C4-2B (cell line): ENCODE measurements at regions not wholly inside any gene's neighbourhood (a gene's known extent, or its start where the extent isn't known, plus 50 kb on each side); places are given as distances from the start of the nearest gene placed in this dataset.

Experiments used
- H3K27ac ChIP-seq: fragments of 450-650 bp; 2 replicates; pipeline ENCODE4 v1.5.1; 2017
- ZFX ChIP-seq: fragments of 450-650 bp; IDR thresholded peaks from 2 replicates; pipeline ENCODE4 v1.6.1; 2017
- TF ChIP-seq, protein P1 (sequence below): fragments of 450-650 bp; conservative IDR thresholded peaks from 2 replicates; pipeline ENCODE4 v1.5.1; 2017; ENCODE audit warnings: mild to moderate bottlenecking

DNA sequence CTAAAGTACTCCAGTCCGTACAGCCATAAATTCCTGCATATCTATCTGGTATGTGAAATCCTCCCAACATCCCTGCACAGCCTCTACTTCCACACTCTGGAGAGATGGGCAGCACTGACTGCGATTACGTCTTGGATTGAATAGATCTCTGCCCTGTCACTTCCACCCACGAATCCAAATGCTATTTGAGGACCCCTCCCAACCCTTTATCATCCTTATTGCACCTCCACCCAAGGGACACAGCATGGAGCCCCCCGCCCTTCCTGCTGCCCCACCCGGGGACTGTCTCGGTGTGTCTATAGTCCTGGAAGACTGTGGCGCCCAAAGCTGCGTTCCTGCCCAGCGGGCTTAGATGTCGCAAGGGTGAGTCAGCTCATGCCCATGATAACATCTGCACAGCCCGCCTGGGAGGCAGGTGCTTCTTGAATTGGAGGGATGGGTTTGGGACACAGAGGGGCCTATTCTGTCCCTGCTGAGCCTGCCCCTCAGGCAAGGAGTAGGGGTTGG is 105.7 kb upstream of the HAND1 start:
- no peak for TF ChIP-seq ZFX
- TF ChIP-seq, protein P1, sequence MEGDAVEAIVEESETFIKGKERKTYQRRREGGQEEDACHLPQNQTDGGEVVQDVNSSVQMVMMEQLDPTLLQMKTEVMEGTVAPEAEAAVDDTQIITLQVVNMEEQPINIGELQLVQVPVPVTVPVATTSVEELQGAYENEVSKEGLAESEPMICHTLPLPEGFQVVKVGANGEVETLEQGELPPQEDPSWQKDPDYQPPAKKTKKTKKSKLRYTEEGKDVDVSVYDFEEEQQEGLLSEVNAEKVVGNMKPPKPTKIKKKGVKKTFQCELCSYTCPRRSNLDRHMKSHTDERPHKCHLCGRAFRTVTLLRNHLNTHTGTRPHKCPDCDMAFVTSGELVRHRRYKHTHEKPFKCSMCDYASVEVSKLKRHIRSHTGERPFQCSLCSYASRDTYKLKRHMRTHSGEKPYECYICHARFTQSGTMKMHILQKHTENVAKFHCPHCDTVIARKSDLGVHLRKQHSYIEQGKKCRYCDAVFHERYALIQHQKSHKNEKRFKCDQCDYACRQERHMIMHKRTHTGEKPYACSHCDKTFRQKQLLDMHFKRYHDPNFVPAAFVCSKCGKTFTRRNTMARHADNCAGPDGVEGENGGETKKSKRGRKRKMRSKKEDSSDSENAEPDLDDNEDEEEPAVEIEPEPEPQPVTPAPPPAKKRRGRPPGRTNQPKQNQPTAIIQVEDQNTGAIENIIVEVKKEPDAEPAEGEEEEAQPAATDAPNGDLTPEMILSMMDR: no peak
- no peak overlapping the region for H3K27ac ChIP-seq

DNA sequence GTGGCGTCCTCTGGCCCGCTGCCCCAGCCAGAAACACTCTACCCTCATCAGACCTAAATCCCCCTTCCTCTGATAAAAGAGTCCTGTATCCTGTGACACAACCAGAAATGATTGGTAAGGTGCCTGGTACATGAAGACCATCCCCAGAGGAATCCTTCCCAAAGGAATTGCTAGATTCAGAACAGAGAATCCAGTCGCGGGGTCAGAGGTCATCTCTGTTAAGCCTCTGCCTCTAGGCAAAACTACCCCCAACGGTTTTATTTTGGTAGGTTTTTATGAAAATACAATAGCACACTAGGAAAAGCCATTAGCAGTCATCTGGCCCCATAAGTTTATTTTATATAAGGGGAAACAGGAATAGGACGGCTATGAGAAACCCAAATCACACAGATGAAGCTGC is 102.4 kb upstream of the HAND1 start:
- H3K27ac ChIP-seq: no peak overlapping the region
- TF ChIP-seq, protein P1: no peak
- no peak for TF ChIP-seq ZFX

DNA sequence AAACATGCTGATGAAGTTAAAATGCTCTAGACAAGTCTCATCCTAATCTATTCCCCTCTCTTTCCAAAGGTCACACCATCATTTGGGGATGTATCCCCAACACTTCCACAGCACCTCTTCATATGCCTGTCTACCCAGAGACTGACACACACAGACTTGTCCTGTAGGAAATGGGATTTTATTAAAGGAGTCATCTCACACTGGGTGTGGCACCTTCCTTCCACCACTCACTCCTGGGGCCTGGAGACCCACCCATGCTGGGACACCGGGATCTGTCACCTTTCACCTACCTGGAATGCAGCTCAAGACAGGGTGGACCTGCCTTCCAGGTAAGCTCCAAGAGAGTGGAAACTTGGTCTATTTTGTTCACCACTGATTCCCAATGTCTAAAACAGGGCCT is 99.4 kb upstream of the HAND1 start:
- TF ChIP-seq, protein P1: no peak
- TF ChIP-seq ZFX: no peak
- no peak overlapping the region for H3K27ac ChIP-seq

DNA sequence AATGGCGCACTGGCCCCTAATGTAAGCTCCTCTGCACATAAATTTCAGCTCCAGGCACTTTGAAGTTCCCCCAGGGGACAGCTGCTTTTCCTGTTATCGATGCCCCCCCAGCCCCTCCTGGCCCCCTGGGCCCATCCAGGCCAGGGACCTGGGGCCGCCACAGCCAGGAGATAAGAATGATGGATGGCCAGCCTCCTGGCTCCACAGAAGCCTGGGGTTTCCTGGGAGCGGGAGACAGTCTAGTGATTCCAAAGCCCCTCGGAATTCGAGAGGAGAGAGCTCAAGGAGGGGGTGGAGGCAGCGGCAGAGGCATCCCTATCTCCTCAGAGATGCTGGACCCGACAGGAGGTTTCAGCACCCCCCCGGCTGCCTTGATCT is 98.4 kb upstream of the HAND1 start:
- H3K27ac ChIP-seq: no peak overlapping the region
- no peak for TF ChIP-seq ZFX
- TF ChIP-seq, protein P1: no peak

DNA sequence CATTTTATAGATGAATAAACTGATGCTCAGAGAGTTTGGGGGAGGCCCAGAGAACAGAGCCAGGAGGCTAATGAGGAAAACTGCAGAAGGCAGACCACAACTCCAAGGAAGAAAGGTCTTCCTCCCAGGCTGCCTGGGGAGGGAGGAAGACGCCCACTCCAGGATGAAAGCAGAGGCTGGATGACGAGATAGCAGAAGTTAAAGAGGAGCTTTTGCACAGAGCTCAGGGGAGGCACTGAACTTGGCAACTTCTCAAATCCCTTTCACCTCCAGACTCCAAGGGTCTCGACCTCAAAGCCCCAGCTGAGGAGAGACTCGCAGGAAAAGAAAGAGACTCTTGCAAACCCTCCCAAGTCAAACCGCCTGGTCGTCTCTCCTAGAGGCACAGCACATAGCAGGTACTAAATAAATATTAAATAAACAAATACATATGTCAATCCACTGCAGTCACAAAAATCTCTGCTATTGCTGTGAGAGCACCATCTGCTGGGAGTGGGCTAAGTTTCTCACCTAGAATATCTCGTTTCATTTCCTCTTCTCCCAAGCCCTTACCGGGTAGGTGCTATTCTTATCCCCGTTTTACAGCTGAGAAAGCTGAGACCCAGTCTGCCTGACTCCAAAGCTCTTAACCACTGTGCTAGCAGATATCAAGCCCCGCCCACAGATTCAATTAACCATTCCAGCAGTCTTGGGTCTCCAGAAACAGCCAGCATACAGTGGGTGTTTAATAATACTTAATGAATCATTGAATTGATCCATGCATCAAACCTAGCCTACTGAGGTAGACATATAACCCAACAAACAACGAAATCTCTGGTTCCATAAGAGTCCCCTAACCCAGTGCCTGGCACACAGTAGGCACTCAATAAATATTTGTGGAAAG is 97.8 kb upstream of the HAND1 start:
- TF ChIP-seq, protein P1: peak; percentile 72
- TF ChIP-seq ZFX: no peak
- no peak overlapping the region for H3K27ac ChIP-seq

DNA sequence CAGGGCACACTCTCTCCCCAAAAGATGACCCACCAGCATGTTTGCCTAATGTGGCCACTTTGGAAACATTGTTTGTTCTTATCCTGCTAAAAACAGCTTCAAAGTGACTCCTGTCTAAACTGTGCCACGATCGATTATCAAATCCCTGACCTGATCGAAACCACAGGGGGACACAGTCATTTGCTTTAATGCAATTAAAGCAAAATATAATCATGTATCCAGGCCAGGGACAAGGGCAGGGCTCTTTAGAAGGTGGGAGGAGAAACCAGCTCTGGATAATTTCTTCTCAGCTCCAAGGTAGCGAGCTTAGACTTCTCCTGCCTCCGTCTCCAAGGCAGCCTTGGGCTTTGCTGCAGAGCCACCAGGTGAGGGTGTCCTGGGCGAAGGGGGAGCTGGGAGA is 95.0 kb upstream of the HAND1 start:
- TF ChIP-seq, protein P1: no peak
- TF ChIP-seq ZFX: no peak
- H3K27ac ChIP-seq: no peak overlapping the region

DNA sequence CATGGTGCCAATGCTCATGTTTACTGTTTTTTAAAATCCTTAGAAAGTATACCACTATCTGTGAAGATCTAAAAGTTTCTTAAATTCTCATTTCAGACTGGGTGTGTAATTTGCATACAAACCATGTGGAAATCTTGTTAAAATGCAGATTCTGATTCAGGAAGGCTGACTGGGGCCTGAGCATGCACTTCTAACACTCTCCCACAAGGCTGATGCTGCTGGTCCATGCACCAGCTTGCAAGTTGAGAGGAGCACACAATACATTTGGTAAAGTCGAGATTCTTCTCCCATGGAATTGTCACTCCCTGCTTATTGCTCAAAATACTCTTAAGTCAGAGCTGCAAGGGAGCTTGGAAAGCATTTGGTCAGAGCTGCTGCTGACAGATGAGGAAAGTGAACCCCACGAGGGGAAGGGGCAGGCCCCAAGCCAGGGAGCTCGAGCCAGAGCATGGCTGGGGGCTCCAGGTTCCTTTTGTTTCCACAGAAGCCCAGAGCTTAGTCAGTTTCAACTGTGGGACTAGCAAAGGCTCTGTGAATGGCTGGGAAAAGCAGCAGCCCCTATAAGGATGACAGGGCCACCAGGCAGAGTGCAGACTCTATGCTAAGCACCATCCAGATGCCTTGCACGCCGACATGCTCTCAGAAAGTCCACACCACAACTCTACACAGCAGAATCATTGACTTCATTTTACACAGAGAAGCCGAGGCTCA is 93.5 kb upstream of the HAND1 start:
- TF ChIP-seq ZFX: no peak
- TF ChIP-seq, protein P1: no peak

More for the DNA sequence above, 93.5 kb upstream of the HAND1 start:
- no peak overlapping the region for H3K27ac ChIP-seq
